HG03064 (cell line): ENCODE measurements at regions not wholly inside any gene's neighbourhood (a gene's known extent, or its start where the extent isn't known, plus 50 kb on each side); places are given as distances from the start of the nearest gene placed in this dataset.
"Not testable (repeated sequence)": the region's sequence is repeated elsewhere in the genome, so short reads cannot be mapped to it uniquely, and the experiment has no call there.

ENCODE experiments used
- ATAC-seq: cut with Tn5 transposase; IDR thresholded peaks from one replicate; pipeline ENCODE4 v1.9.1; 2021; ENCODE audit warnings: low read depth; ENCODE audit not compliant: unreplicated experiment

DNA sequence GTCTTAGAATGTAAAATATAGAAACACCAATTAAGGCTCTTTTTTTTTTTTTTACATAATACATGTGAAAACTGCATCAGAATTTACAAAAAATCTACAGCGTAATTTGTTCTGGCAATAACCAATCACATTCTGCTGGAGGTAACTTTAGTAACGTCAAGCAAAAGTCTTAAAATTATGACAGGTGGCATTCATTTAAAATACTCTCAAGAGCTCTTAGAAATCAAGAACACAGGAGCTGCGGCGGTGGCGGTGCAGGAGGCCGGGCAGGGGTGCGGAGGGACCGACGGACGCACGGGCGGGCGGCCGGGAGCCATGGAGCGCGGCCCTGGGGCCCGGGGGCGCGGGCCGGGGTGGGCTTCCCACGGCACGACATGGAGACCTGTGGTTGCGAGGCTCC, 202.4 kb downstream of the USP22 start:
- ATAC-seq = not testable (repeated sequence)

DNA sequence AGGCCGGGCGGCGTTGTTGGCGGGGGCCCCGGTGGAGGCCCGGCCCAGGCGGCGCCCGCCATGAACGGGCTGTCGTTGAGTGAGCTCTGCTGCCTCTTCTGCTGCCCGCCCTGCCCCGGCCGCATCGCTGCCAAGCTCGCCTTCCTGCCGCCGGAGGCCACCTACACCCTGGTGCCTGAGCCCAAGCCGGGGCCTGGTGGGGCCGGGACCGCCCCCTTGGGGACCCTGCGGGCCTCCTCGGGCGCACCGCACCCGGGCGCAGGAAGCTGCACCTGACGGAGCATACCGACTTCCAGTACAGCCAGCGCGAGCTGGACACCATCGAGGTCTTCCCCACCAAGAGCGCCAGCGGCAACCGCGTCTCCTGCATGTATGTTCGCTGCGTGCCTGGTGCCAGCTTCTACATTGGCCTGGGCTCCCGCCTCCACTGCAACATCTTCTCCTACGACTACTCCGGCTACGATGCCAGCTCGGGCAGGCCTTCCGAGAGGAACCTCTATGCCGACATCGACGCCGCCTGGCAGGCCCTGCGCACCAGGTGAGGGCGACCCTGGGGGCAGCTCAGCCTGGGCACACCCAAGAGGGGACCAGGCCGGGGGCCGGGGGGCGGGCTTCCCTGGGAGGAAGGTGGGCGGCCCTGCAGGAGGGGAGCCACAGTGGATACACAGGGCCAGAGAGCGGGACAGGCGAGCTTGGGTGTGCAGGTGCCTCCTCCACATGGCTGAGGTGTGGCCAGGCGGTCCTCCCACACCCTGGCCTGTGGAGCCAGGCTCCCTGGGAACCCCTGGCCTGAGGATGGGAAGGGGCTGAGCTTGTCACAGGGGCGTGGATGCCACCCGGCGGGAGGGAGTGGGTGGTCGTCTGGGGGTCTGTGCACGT, 201.6 kb downstream of the USP22 start:
- ATAC-seq = not testable (repeated sequence)

DNA sequence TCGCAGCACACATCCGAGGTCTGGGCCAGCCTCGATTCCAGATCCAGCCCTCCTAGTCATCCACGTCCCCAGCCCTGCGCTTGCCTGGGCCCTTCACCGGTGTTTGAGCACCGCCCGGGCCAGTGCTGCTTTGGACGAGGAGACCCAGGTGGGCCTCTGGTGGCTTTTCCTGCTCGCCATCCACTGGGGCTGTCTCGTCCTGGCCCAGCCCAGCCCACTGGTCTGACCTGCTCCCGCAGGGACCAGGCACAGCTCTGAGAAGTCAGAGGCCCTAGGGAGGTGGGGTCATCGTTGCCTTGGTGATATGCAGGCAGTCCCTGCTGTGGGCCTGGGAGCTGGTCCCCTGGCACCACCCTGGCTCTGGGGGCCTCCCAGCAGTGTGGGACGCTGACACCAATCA, 200.8 kb downstream of the USP22 start:
- not testable (repeated sequence) for ATAC-seq

DNA sequence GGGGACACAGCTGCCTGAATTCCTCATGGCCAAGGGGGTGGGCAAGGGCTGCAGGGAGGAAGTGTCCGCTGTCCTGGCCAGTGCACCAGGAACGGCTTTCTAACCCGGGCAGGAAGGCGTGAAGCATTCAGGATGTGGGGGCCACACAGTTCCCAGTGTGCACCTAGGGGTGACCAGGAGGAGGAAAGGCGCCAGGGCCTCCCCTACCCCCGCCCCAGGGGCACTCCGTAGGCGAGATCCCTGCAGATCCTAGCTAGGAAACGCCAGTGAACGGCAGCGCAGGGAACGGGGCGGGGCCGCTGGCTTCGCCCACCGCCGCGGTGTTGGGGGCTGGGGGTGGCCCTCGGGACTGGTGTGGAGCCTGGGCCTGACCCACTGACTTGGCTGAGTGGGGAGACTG, 199.6 kb downstream of the USP22 start:
- ATAC-seq = not testable (repeated sequence)

DNA sequence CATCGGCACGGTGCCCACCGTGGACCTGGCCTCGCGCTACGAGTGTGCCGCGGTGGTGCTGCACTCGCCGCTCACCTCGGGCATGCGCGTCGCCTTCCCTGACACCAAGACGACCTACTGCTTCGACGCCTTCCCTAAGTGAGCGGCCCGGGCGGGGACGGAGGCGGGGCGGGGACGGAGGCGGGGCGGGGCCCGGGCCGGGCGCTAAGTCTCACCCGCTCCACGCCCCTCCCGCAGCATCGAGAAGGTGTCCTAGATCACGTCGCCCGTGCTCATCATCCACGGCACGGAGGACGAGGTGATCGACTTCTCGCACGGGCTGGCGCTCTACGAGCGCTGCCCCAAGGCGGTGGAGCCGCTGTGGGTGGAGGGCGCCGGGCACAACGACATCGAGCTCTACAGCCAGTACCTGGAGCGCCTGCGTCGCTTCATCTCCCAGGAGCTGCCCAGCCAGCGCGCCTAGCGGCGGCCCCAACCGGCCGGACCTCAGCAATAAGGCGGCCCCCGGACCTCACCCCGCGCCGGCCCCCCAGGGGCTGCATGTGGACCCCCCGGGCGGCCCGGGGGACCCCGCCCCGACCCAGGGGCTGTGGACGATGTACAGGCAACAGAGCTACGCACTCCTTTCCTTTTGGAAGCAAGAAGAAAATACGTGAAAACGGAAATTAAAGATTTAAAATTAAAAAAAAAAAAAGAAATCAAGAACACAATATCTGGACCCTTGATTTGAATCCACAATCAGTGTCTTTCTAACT, 198.8 kb downstream of the USP22 start:
- ATAC-seq = not testable (repeated sequence)

DNA sequence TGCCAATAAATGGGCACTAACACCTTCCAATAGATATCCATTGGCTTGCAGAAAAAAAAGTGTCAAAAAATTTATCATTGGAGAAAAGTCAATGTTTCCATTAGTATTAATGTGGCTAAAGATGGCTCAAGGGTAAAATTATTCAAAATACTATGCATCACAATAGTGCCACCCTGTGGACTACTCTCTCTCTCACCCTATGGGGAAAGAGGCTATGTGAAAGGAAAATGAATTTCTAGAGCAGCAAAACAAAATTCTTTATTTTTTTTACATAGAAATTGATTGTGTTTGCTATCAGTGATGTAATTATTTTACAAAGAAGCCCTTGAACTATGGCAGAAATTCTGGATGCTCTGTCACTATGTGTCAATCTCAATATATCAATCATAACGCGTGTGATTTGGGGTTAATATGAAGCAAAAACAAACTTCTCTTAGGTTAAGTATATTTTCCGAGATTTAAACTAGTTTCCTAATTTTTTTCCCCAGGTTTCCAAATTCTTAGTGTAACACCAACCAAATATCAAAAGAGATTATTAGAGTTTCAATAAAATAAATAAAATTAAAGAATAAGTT, 193.9 kb downstream of the USP22 start:
- ATAC-seq = not testable (repeated sequence)

DNA sequence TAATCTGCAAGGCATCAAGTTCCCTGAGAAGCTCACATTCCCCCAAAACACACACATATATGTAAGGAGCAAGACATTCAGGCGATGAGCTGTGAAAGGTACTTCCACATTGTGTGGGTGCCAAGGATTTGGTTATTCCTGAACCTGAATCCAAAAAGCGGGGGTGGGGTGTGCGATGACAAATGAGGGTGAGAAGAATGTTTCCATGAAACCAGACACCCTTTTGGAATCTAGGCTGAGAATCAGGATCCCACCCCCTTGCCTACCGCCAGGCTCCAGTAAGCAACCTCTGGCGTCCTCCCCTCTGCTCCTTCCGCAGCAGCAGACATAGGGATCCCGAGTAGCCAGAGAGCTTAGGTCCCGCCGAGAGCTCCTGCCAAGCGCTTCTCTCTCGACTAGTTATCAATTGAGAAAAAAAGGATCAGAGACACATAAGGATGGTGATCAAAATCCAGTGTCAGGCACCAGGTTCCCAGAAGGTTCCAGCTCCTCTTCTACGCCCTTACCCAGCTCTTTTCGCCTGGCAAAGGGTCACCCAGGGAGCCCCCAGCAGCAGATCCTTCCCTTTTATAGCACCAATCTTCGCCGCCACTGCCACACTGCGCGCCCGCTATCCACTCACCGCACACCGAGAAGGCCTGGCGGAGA, 191.1 kb downstream of the USP22 start:
- not testable (repeated sequence) for ATAC-seq

DNA sequence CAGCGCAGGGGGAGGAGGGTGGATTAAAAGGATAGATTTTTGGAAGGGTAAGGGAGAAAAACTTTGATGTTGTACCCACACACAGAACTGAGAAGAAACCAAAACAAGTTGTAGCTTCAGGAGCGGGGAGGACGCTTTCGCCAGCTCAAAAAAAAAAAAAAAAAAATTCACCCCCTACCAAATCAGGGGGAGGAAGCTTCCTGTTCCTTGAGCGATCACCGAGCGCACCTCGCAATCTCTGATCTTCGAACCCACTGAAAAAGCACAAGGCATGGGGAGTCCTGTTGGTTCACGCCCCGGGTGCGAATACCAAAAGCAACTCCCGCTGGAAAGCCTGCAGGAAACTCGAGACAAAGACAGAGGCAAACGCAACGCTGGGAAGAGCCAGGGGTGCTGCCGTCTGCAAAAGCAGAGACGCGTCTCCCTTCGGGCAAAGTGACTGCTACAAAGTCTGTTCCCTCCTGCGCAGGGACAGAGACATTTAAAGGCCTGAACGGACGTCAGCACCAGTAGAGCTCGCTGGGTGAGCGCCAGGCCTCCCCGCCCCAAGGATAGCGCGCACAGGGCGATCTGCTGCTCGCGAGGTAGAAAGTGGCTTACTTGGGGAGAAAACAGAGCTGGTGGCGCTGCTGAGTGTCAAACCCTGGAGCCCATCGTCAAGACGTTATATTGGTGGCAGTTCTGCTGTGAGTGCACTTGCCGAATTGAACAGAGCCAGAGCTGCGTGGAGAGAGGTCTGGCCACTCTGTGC, 190.4 kb downstream of the USP22 start:
- no peak for ATAC-seq

DNA sequence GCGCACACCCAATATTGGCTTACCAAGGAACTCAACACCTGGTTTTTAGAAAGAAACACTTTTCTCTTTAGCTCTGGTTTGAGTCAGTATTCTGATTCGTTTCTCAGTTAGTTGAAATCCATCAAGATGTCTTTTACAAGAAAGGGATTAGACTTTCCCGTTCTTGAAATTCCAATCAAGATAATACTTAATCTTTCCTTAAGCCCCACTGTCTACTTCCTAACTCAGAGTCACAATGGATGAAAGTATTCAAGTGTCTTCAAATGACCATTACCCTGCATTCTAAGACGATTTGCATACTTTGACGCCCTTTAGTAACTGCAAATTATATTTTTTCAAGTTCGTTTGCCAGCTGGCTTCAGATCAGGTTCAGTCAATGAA, 189.8 kb downstream of the USP22 start:
- no peak for ATAC-seq

DNA sequence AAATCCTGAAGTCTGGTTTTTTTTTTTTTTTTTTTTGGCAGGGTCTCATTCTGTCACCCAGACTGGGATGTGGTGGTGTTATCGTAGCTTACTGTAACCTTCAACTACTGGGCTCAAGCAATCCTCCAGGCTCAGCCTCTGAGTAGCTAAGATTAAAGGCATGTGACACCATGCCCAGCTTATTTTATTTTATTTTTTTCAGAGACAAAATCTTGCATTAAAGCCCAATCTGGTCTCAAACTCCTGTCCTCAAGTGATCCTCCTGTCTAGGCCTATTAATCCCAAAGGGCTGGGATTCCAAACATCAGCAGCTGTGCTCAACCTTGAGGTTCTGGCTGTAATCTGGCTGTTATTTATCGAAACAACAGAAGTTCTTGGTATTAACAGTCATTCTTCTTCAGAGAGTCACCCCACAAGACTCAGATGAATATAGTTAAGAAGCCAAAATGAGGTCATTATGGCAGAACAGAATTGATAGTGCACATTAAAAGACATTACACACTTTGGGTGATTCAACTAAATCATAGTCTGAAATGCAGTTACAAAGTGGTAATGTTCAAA, 186.8 kb downstream of the USP22 start:
- not testable (repeated sequence) for ATAC-seq

DNA sequence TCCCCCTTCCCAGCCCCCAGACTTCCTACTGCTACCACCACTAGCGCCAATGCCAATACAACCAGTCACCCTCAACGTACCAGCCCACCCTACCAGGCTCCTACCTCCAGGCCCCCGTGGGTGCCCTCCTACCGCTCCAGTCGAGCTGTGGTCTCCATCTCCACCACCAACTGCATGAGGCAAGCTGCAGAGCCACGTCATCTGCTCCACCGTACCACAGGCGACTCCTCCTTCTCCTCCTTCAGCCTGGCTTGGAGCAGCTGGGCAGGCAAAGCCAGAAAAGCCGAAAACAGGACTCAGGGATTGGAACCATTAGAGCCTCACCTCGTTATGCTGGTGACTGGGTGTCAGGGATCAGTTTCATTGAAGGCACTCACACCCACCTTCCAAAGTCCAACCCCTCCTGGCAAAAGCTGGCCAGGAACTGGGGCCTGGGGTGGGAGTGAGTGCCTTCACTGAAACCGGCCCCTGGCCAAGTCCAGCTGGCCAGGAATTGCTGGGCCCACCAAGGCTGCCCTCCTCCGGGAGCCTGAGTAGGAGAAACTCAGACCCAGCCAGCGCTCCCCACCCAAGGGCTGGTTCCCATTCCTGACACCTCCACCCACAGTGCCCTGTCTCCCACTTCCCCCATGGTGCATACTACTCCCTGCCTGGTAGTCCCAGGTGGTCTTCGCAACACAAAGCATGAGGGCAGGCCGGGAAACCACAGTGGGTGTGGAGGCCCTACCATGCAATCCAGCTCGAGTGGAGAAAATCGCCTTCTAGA, 176.2 kb downstream of the USP22 start:
- not testable (repeated sequence) for ATAC-seq

DNA sequence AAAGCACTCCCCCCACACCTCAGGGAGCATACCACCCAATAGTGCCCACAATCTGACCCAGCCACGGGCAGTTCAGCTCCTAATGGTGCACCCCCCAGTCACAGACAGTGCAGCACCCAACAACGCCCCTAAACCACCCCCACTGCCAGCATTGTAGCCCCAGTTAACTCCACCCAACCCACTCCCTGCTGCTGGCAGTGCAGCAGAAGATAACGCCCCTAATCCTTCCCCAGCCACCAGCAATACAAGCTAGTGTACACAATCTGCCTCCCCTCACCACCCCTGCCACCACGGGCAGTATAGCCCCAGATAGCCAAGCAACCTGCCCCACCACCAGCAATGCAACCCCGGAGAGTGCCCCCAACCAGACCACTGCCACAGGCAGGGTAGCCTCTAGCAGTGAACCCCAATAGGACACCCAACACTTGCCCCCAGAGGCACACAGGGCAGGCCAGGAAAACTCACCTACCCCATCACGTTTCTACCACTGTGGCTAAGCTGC, 175.3 kb downstream of the USP22 start:
- ATAC-seq = not testable (repeated sequence)

DNA sequence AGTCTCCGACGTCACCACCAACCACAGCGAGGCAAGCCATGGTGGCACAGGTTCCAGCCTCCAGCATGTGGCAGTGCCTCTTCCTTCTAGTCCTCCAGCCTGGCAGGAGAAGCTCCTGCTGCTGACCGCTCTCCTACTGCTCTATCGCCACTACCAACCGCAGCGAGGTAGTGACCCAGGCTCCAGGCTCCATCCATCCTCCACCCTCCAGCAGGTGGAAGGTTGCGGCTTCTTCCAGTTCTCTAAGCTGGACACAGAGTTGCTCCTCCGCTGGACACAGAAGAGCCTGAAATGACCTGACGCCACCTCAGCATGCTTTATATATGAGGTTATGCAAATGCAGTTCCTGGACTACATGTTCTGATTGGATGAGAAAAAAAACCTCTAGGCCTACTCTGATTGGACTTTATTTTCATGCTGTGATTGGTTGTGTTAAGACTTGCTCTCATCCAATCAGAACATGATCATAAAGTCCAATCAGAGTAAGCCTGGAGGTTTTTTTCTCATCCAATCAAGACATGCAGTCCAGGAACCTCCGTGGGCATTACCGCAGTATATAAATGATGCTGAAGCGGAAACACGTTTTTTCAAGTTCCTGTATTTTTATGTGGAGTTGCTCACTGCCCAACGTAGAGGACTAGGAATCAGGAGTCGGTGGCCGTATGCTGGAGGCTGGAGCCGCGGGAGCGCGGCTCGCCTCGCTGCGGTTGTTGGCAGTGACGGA, 174.7 kb downstream of the USP22 start:
- not testable (repeated sequence) for ATAC-seq

DNA sequence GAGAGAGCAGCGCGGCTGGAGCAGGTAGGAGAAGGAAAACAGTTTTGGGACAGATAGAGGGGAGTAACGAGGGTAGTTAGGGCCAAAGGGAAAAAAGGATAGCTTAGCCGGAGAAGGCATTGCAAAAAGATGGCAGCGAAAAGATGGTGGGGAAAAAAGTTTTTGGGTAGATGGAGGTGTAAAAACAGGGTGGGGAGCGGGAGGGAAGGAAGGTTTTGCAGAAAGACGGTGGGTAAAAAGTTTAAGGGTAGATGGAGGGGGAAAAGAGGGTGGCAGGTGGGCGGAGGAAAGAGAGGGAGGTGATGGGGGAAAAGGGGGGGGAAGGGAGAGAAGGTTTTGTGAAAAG, 174.2 kb downstream of the USP22 start:
- not testable (repeated sequence) for ATAC-seq

DNA sequence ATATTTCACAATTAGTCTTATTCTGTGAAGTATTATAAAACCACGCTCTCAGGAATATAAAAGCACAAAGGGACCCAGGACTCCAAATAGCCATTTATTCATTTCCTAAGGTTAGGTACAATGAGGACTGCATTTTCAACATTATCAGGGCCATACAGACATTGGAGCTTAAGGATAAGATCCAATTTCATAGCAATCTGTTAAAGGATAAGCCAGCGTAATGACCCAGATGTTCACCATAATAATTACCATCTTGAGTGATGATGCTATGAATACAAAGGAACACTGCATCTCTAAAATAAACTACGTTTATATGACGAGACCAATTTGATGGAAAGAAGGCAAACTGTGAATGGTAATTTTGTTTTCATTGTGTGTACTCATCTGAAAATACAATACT, 169.6 kb downstream of the USP22 start:
- ATAC-seq = not testable (repeated sequence)

DNA sequence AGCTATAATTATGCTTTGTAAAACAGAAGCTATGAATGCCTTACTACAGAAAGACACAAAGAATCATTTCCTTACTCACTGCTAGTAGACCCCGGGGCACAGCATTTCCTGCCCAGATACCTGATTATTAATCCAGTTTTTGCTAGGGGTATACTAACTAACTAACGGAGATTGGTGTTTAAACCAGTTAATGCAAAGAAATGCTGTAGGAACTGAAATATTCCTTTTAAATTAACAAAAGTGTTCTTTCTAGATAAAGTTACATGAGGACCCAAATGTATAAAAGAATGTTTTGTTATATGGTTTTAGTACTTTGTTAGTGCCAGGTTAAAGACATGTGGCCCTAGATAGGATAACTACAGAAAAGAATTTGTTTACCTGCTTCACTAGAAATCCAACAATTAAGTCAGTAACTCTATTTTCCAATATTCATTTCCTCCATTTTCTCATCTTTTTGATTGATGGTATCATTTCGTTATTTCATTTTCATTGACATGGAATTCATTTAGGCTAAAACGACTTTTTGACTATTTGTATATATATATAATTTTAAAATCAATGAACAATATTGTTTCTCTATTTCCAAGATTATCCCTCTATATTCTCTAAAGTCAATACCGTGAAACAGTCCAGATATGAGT, 169.0 kb downstream of the USP22 start:
- not testable (repeated sequence) for ATAC-seq

DNA sequence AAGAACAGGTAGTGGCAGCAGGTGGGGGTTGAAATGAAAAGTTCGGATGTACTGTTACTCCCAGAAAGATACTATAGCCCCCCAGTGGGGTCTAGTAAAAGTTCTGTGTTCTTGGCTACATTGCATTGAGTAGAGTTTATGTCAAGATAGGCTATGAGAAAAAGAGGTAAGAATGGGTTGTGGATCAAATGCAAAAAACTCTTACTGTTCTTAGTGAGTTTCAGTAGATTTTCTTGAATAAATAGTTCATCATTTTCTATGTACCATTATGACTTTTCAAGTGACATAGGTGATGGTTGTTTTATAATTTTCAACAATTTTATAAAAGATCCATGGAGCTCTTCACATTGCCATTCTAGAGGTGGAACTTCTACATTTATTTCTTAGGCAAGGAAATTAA, 165.4 kb downstream of the USP22 start:
- ATAC-seq = not testable (repeated sequence)

DNA sequence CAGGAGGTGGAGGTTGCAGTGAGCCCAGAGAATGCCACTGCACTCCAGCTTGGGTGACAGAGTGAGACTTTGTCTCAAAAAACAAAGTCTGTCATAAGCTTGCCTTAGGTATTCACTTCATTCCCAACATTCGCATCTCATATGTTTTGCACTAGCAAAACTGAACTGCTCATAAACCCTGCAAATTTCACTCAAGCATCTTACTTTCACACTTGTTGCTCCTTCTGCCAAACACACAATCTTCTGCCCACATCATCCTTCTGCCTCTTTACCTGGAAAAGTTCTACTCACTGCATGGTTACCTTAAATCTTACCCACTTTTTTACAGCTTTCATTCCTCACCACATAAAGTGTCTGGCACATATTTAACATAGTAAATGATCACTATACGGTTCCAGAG, 152.5 kb downstream of the USP22 start:
- ATAC-seq = no peak
